ENCODE measurements at regions not wholly inside any gene's neighbourhood (a gene's known extent, or its start where the extent isn't known, plus 50 kb on each side); places are given as distances from the start of the nearest gene placed in this dataset.
"Not testable (repeated sequence)": the region's sequence is repeated elsewhere in the genome, so short reads cannot be mapped to it uniquely, and the experiment has no call there.

DNA sequence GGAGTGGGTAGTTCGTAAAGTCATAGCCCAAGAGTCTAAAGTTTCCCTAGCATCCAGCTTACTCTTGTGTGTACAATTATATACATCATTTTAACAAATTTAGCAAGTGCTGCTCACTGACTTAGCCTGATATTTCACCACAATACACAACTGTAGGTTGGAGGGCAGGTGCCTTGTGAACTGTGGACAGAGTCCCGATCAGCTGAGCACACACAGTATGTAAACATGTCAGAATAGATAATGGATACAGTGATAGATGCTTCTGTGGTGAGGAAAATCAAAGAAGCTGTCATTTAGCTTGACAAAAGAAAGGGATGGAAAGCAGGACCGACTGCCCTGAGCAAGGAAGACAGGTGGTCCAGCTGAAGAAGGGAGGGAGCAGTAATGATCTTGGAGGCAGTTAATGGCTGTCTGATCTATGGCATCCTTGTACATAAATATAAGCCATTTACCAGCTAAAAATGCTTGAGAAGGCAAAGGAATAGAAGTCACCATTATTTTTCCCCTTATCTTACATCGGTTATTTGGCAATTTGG, 372.8 kb upstream of the UBE2E3 start:
- DNase-seq (ENCODE audit: low read depth in 2 of 2): no peak

DNA sequence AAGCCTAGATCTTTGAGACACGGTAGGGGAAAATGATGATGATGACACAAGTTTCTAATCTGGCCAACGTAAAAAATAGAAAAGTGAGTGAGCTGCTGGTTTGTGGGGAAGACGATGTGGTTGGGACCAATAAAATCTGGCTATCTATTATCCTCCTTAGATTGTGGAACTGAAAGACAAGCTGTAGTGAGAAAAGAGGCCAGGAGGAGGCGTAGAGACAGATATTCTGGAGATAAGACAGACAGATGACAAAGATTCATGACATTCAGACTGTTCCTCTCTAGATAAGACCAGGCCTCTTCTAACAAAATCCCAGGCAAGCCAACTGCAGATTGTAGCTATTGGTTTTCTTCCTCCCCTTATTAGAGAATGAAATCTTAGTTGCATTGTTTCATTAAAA, 376.3 kb upstream of the UBE2E3 start:
- DNase-seq (ENCODE audit: low read depth in 2 of 2): peak; percentile 29 to 36

DNA sequence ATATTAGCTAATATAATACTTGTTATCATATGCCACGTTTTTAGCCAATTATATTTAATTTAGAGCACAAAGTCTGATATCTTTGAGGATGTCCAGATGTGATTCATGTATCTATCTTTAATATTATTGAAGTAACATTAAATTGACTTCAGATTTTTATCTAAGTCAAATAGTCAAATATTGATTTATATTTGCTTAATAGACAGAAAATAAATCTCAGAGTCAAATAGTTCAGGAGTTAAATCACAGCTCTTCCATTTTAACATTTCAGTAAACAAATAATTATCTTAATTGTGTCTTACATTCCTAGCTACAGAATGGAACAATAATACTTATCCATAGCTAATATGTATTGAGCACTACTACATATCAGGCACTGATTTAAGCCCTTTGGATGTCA, 379.4 kb upstream of the UBE2E3 start:
- no peak for DNase-seq (ENCODE audit: low read depth in 2 of 2)

DNA sequence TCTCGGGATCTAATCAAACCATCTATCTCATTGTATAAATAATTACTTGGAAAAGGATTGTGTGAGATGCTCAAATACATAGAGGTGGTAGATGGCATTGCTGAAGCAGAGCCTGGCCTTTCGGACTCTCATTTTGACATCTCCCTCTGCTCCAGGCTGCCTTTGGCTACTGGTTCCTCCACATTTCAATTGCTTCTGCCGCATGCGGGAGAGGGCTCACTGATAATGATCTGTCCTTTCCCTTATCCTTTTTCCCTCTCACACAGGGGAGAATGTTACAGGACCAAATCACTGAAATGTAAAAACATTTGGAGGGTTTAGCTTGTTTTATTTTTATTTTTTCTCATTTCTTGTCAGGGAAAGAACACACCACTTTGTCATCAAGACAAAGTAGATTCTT, 380.6 kb upstream of the UBE2E3 start:
- DNase-seq (ENCODE audit: low read depth in 2 of 2): no peak

DNA sequence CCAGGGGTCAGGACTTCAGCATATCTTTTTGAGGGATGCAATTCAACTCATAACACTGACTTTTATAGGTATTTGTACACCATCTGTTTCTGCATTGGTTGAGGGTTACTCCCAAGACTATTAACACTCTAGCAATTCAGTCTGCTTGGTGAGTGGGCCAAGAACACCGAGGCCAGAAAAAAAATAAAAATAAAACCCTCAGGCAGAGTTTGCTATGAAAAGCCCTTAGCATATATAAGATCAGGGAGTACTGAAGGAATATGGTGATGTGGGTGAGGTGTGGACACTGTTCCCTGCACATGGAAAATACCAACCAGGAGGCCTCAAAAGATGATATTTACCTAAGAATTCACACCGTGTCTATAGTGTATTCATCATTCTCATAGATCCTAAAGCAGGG, 383.2 kb upstream of the UBE2E3 start:
- no peak for DNase-seq (ENCODE audit: low read depth in 2 of 2)

DNA sequence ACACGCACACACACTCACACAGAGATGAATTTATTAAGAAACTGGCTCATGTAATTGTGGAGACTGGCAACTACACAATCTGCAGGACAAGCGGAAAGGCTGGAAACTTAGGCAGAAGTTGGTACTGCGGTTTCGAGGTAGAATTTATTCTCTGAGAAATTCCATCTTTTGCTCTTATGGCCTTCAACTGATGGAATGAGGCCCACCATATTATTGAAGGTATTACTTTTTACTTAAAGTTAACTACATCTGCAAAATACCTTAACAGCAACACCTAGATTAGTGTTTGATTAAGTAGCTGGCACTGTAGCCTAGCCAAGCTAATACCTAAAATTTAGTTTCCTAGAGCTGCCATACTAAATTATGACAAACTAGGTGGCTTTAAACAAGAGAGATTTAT, 384.0 kb upstream of the UBE2E3 start:
- no peak for DNase-seq (ENCODE audit: low read depth in 2 of 2)

DNA sequence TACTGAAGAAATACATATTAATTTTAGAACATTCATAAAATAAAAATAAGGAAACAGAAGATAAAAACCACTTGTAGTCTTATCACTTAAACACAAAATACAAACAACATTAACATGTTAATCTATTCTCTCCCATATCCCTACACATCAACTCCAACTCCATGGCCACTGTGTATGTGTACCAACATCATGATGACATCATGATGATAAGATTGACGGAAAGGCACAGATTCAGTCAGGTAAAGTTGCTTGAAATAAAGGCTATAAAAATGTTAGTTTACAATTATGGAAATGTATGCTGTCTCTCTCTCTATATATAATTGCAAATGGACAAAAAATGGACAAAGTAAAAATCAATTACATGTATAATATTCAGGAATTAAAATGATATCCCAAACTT, 388.5 kb upstream of the UBE2E3 start:
- no peak for DNase-seq (ENCODE audit: low read depth in 2 of 2)

DNA sequence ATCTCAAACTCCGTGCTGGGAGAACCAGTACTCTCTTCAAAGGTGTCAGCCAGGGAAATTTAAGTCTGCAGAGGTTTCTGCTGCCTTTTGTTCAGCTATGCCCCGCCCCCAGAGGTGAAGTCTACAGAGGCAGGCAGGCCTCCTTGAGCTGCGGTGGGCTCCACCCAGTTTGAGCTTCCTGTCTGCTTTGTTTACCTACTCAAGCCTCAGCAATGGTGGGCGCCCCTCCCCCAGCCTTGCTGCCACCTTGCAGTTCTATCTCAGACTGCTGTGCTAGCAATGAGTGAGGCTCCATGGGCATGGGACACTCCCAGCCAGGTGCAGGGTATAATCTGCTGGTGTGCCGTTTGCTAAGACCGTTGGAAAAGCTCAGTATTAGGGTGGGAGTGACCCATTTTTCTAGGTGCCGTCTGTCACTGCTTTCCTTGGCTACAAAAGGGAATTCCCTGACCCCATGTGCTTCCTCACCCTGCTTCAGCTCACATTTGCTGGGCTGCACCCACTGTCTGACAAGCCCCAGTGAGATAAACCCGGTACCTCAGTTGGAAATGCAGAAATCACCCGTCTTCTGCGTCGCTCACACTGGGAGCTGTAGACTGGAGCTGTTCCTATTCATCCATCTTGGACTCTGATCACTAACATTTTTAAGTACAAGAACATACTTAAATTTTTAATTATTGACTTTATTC, 389.2 kb upstream of the UBE2E3 start:
- DNase-seq (ENCODE audit: low read depth in 2 of 2): not testable (repeated sequence)

DNA sequence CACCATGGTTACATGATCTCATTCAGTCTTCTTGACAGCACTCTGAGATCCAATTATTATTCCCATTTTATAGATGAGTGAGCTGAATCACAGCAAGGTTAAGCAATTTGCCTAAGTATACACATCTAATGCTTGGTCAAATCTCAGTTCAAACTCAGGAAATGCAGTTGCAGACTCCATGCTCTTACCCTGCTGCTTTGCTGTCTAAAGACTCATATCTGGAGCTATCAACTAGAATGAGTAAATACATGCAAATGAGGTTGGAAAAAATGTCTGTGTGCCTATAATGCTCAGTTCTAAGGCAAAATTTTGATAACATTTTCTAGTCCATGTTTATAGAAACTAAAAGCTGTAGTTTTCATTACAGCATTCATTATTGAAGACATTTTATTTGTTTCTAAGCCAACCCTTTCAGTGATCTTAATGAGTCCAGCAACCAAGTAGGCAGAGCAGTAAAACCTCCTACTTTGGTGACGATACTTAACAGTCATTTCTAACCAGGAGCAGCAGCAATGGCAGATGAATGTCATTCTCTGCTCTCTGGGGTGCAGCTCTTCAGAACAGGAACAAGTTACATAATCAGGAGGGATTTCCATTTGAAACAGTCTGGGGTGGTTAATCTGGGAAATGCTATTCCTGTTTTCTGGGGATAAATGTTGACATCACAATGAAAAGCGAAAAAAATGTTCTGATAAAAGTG, 396.8 kb upstream of the UBE2E3 start:
- no peak for DNase-seq (ENCODE audit: low read depth in 2 of 2)

DNA sequence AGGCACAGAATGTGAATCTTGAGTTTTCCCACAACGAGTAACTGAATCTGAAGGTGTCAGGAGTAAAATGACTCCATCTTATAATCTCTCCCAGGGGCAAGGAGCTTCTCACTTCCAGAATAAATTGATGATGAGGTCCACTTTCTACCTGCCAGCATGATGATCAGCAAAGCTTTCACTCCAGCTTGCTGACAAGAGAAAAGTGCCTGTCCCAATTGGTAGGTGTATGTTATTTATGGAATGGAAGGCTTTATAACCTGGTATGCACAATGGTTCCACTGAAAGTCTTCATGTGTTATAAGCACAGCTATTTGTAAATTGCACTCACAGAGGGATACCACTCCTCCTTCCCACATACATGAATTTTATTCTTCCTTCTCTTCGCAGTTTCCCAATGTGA, 401.0 kb upstream of the UBE2E3 start:
- no peak for DNase-seq (ENCODE audit: low read depth in 2 of 2)

DNA sequence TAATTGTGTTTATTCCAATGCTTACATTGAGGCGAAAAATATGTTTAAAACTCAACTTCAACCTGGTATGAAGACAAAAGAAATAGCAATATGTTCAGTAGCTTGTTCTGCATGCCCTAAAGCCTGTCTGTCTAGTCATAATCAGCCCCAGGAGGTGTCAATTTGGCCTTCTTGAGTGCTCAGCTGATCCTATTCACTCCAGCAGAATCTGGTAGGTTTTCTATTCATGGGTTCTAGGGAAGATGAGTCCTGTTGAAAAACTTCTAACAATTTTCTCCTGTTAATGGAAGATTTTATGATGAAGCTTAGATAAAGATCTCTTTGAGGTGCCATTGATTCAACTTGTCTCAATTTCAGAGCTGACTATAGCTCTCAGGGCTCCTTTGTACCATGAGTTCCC, 402.0 kb upstream of the UBE2E3 start:
- DNase-seq (ENCODE audit: low read depth in 2 of 2): no peak

DNA sequence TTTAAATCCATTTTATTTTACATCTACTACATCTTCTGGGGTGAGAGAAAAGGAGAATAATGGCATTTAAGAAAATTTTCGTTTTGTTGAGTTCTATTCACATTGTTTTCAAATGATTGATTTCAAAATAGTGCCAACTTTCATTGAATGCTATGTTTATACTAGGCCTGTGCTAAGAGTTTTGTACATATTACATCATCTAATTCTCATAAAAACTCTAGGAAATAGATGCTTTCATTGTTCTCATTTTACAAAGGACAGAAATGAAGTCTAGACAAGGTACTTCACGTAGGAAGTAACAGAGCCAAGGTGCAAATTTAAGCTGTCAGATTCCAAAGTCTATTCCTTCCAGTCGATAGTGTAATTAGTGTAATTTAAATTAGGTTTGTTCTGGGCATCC, 402.8 kb upstream of the UBE2E3 start:
- peak in 1 of 2 donors; percentile 40 for DNase-seq (ENCODE audit: low read depth in 2 of 2)

DNA sequence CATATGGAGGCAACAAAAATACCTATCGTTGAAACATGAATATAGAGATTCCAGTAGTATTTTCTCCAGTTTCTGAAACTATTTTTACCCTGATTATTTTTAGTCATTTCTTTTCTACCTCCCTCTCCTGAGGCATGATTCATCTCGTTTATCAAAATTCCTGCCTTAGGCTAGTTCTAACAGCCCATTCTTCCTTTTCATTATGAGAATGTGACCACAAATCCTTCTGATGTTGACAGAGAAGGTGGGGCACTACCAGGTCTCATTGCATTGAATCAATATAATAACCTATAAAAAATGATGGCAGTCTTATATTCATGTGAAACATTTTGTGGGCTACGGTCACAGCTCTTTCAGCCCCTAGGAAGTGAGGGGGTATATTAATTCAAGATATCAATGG, 406.5 kb upstream of the UBE2E3 start:
- DNase-seq (ENCODE audit: low read depth in 2 of 2): no peak

DNA sequence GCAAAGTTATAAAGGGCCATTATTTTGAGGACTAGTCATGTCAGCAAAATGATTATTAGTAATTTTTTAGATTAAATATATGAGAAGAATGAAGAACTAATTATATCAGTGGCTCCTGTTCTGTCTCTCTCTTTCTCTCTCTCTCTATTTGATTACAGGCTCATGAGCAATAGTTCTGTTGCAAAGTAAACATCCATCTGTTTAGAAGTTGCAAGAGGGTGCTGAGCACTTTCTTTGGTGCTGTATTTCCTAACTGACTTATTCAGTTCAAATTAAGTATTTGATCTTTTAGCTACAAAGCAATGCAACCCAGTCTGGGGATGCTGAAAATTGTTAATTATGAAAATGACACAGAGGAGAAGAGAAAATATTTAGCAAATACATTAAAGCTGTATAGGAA, 408.1 kb upstream of the UBE2E3 start:
- DNase-seq (ENCODE audit: low read depth in 2 of 2): no peak

DNA sequence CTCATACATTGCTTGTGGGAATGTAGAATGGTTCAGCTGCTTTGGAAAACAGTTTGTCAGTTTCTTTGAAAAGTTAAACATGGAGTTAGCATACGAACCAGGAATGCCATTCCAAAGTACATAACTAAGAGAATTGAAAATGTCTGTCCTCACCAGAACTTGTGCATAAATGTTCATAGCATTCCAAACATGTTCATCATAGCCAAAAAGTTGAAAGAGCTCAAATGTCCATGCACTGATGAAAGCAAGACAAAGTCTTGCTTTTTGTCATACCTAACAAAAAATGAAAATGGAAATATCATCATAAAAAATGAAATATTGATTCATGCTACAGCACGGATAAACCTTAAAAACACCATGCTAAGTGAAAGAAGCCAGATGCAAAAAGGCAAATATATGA, 408.8 kb upstream of the UBE2E3 start:
- no peak for DNase-seq (ENCODE audit: low read depth in 2 of 2)

DNA sequence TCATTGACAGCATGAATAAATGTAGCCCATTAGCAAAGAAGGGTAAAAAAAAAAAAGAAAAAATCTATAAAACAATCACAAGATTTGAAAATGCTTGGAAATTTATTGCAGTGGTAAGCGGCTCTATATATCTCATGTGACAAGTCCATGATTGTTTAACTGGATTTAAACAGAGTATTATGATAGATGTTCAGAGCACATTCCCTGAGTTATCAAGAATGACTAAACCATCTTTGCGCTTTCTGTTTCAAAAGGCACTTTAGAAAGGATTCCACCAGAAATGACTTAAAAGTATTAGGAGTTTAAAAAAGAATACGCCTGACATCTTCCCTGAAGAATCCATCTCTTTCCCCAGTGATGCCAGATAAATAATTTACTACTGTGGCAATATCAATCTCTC, 409.5 kb upstream of the UBE2E3 start:
- DNase-seq (ENCODE audit: low read depth in 2 of 2): no peak

DNA sequence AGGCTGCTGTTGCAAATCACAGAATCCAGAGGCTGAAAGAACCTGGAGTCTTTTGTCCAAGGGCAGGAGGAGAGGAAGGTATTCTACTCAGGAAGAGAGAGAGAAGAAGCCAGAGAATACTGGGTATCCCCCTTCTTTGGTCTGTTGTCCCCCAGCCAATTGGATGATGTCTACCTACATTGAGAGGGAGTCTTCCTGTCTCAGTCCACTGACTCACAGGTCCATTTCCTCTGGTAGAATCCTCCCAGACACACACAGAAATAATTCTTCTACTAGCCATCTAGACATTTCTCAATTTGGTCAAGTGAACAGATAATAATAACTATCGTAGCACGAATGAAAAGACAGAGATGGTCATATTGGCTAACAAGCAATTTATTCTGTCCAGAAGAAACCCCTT, 416.4 kb upstream of the UBE2E3 start:
- peak in 1 of 2 donors; percentile 57 for DNase-seq (ENCODE audit: low read depth in 2 of 2)

DNA sequence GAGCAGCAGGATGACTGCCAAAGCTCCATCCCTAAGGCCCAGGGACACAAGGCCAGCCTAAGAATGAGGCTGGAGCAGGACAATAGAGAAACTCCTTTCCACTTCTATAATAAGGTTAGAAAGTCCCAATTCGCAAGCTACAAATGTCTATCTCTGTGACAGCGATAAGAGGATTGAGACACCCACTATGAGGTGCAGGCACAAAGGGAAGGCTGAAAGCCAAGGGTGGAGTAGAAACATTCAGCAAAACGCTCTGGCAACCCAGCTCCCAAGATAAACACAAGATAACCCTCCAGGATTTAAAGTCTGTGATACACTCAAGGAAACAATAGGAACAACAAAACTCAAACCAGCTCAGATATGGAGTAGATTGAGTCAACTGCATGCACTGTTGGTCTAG, 418.0 kb upstream of the UBE2E3 start:
- peak in 1 of 2 donors; percentile 8 for DNase-seq (ENCODE audit: low read depth in 2 of 2)

DNA sequence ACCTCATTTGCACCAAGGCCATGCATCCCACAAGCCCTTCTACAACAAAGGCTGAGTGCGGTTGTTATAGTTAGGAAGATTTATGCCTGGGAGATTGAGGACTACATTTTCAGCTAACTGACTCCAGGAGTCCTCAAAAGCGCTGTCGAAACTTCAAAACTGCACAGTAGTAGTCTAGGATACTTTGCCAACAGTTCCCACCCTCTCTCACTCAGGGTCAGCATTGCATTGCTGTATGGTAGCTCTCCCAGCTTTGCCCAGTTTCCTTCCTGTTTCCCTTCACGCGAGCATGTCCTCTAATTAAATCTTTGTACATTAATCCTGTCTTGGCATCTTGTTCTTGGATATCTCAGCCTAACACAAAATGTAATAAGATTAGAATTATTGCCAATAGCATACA, 420.6 kb upstream of the UBE2E3 start:
- DNase-seq (ENCODE audit: low read depth in 2 of 2): peak; percentile 29 to 83

DNA sequence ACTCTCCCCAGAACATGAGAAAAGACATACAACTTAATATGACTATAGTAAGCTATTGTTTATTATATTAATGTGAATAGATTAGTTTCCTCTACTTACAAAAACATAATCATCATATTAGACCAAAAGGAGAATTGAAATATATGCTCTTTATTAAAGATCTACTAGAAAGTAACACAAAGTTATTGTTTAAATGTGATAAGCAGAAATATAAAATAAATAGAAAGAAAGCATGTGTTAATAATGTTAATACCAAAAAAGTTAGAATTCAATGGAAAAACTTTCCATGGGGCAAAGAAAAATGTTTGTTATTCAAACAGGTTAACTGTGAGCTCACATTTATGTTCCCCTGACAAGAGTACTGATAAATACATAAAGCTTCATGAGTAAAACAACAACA, 421.4 kb upstream of the UBE2E3 start:
- no peak for DNase-seq (ENCODE audit: low read depth in 2 of 2)

DNA sequence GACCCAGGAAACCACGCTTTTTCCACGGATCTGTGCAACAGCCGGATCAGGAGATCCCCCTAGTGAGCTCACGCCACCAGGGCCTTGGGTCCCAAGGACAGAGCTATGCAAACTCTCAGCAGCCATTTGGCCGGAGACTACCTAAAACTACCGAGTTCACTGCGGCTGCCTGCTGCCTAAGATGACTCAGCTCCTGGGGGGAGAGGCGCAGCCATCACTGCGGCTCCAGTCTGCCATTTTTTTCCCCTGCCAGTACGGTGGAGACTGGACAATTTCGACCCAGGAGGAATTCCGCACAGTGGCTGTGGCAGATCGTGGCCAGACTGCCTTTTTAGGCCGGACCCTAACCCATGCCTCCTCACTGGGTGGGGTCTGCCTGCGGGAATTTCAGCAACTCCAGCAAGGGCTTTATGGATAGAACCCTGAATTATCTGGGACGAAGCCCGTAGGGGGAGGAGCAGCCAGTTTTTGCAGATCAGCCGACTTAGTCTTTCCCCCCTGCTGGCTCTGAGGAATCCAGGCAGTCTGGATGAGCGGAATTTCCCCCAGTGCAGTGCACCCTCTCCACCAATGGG, 424.9 kb upstream of the UBE2E3 start:
- DNase-seq (ENCODE audit: low read depth in 2 of 2): no peak

DNA sequence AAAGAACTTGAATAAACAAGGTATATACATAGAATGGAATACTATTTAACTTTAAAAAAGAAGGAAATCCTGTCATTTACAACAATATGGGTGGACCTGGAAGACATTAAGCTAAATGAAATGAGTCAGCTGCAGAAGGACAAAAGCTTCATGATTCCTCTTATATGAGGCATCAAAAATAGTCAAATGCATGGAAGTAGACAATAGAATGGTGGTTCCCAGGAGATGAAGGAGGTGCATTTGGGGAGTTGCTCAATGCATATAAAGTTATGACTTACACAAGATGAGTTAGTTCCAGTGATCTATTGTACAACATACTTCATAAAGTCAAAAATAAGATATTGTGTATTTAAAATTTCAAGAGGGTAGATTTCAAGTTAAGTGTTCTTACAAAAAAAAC, 426.1 kb upstream of the UBE2E3 start:
- peak in 1 of 2 donors; percentile 28 for DNase-seq (ENCODE audit: low read depth in 2 of 2)

Measured in lung microvascular endothelial cell (primary cell).